ENCODE measurements at regions not wholly inside any gene's neighbourhood (a gene's known extent, or its start where the extent isn't known, plus 50 kb on each side); places are given as distances from the start of the nearest gene placed in this dataset.

DNA sequence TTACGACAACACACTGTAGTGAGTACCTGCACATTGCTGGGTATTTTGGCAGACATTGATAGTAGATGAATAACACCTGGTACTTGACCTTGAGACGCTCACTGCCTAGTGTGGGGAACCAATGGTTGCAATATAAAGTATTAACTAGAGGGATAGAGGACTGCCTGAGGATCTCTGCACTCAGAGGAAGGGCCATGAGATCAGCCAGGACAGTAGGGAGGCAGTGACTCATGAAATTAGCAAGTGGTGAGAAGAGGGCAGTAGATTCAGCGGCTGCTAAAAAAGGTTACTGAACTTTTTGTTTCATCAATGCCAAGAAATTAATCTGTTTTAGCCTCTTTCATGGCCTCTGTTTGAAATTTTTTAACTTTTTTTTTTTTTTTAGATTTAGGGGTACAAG lies 250.8 kb upstream of the TCF4 start:
- H3K9me3 ChIP-seq (ENCODE audit: control insufficient read depth, low read depth, low read length) = no peaks in the 10 kb centered on the region
- H3K14ac ChIP-seq (ENCODE audit: insufficient read depth, low read length) = no peak overlapping the region
- no peaks in the 10 kb centered on the region for H3K27me3 ChIP-seq (ENCODE audit: insufficient read depth, low read length)
- H3K4me1 ChIP-seq (ENCODE audit: insufficient read depth, low read length) = no peaks in the 10 kb centered on the region
- H3K27ac Mint-ChIP-seq = no peak overlapping the region; a peak in 1 of 7 replicates
- no peak overlapping the region for H3K23ac ChIP-seq (ENCODE audit: insufficient read length, low read depth, low read length)
- no peak overlapping the region for H3K9ac ChIP-seq (ENCODE audit: extremely low read depth, insufficient read length, low read length)
- H4K8ac ChIP-seq (replicated peaks; ENCODE audit: insufficient read length, low read depth, low read length) = no peak overlapping the region
- no peaks in the 10 kb centered on the region for H3K79me1 ChIP-seq (ENCODE audit: insufficient read depth, low read depth, low read length, poor library complexity, severe bottlenecking)
- no CpG with 5 or more reads among the region's 3 CpGs for WGBS (ENCODE audit: extremely low coverage, insufficient read length, low lambda C conversion rate)
- no peak overlapping the region for H4K91ac ChIP-seq (ENCODE audit: insufficient read length, low read depth, low read length)
- H3K4me2 ChIP-seq (ENCODE audit: insufficient read depth, insufficient read length, low read length) = no peak overlapping the region
- no peak overlapping the region for H2AK5ac ChIP-seq (ENCODE audit: insufficient read length, low read length)
- no peaks in the 10 kb centered on the region for H3K23me2 ChIP-seq (ENCODE audit: insufficient read length, low read depth, low read length, poor library complexity, severe bottlenecking)
- no peak overlapping the region for H3K27ac ChIP-seq (ENCODE audit: insufficient read length, low read depth, low read length)
- H3K27me3 Mint-ChIP-seq (ENCODE audit: low read depth) = no peaks in the 10 kb centered on the region
- TF ChIP-seq, protein P1, sequence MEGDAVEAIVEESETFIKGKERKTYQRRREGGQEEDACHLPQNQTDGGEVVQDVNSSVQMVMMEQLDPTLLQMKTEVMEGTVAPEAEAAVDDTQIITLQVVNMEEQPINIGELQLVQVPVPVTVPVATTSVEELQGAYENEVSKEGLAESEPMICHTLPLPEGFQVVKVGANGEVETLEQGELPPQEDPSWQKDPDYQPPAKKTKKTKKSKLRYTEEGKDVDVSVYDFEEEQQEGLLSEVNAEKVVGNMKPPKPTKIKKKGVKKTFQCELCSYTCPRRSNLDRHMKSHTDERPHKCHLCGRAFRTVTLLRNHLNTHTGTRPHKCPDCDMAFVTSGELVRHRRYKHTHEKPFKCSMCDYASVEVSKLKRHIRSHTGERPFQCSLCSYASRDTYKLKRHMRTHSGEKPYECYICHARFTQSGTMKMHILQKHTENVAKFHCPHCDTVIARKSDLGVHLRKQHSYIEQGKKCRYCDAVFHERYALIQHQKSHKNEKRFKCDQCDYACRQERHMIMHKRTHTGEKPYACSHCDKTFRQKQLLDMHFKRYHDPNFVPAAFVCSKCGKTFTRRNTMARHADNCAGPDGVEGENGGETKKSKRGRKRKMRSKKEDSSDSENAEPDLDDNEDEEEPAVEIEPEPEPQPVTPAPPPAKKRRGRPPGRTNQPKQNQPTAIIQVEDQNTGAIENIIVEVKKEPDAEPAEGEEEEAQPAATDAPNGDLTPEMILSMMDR (conservative IDR thresholded peaks at IDR 0.05) = no peak
- no peak for DNase-seq
- H3K56ac ChIP-seq (ENCODE audit: insufficient read length, low read depth, low read length) = no peak overlapping the region
- peaks cover 0 to 4% of the 10 kb centered on the region in 2 experiments; a peak in 3 of 5 replicates for H3K9me3 Mint-ChIP-seq
- no peaks in the 10 kb centered on the region for H3K4me1 Mint-ChIP-seq
- H2BK12ac ChIP-seq (ENCODE audit: insufficient read length, low read depth, low read length) = no peak overlapping the region
- H4K5ac ChIP-seq (ENCODE audit: insufficient read length, low read depth, low read length) = no peak overlapping the region
- no peak overlapping the region for H3T11ph ChIP-seq (ENCODE audit: low read length)
- no peaks in the 10 kb centered on the region for H4K20me1 ChIP-seq (ENCODE audit: control insufficient read depth, insufficient read depth, insufficient read length)
- H3K18ac ChIP-seq (ENCODE audit: insufficient read length, low read depth, low read length) = no peak overlapping the region
- H3K4me3 Mint-ChIP-seq = no peak overlapping the region
- no peak overlapping the region for H2BK20ac ChIP-seq (ENCODE audit: low read depth, low read length, poor library complexity, severe bottlenecking)
- no peak overlapping the region for H2AFZ ChIP-seq (ENCODE audit: low read length)
- H3K79me2 ChIP-seq (ENCODE audit: insufficient read depth, low read length) = no peaks in the 10 kb centered on the region
- no peak overlapping the region for H2BK120ac ChIP-seq (ENCODE audit: low read depth, low read length, poor library complexity, severe bottlenecking)
- no peak overlapping the region for H2BK15ac ChIP-seq (ENCODE audit: low read depth, low read length)
- peaks cover 2 to 15% (median 13%) of the 10 kb centered on the region in 3 experiments; a peak in 5 of 7 replicates for H3K36me3 Mint-ChIP-seq (ENCODE audit: insufficient read depth in 1 of 3, low read depth in 3 of 3)
- no peak overlapping the region for H2BK5ac ChIP-seq (ENCODE audit: insufficient read length, low read length)
- H3K4ac ChIP-seq (ENCODE audit: low read depth, low read length) = no peak overlapping the region
